Endothelial cell of umbilical vein (primary cell): ENCODE measurements at regions not wholly inside any gene's neighbourhood (a gene's known extent, or its start where the extent isn't known, plus 50 kb on each side); places are given as distances from the start of the nearest gene placed in this dataset.

Experiments
- BruUV-seq: library from RNA; stranded (reverse); fragments of 400-500 nt; replicated peaks from 2 replicates; lab custom pipeline; 2021; lab: Mats Ljungman, UMichigan
- CTCF ChIA-PET: fragments of 300-600, 350-600 bp; sonication (Branson Sonifier 250); formaldehyde crosslinking; loops from one replicate; lab custom pipeline; 2021; ENCODE audit warnings: antibody characterized with exemption, inconsistent platforms; lab: Charles Lee
- POLR2A ChIA-PET: fragments of 300-600, 350-600 bp; sonication (Branson Sonifier 250); formaldehyde crosslinking; loops from one replicate; lab custom pipeline; 2021; ENCODE audit warnings: antibody characterized with exemption, inconsistent platforms; lab: Charles Lee
- DNase-seq: peaks from one replicate; pipeline ENCODE4 v3.0.0-alpha.2; 2011; ENCODE audit warnings: low read depth, low spot score
- FAIRE-seq: peaks from 2 replicates; lab custom pipeline; 2011; peaks lifted over from hg19 to GRCh38; lab: Jason Lieb, UNC
- H2AFZ ChIP-seq: 2 replicates; pipeline ENCODE4 v1.6.0; 2012; ENCODE audit warnings: low read depth, low read length, control low read depth, inconsistent platforms
- H3K27ac ChIP-seq: 2 replicates; pipeline ENCODE4 v1.5.1; 2011; ENCODE audit warnings: low read depth, mild to moderate bottlenecking, control low read depth, low read length, moderate library complexity; ENCODE audit not compliant: insufficient read depth
- H3K27me3 ChIP-seq, 2 experiments: 2 replicates each; pipeline versions ENCODE4 v1.6.0 to v1.6.1; 2011; ENCODE audit warnings: low read length in 2 of 2, mixed read lengths in 1 of 2; ENCODE audit not compliant: control insufficient read depth in 2 of 2, insufficient read depth in 2 of 2
- H3K36me3 ChIP-seq, 2 experiments: 2 replicates in 1 of 2; 3 replicates in 1 of 2; pipeline ENCODE4 v1.5.1; 2011; ENCODE audit warnings: low read length in 2 of 2, mild to moderate bottlenecking in 1 of 2, moderate library complexity in 1 of 2; ENCODE audit not compliant: control insufficient read depth in 2 of 2, insufficient read depth in 2 of 2; ENCODE audit errors: extremely low read depth in 1 of 2
- H3K4me1 ChIP-seq: 3 replicates; pipeline ENCODE4 v1.5.1; 2011; ENCODE audit warnings: mild to moderate bottlenecking, low read length; ENCODE audit not compliant: control insufficient read depth, insufficient read depth; ENCODE audit errors: extremely low read depth
- H3K4me2 ChIP-seq: 2 replicates; pipeline ENCODE4 v1.6.1; 2011; ENCODE audit warnings: low read length, control low read depth, mixed read lengths; ENCODE audit not compliant: insufficient read depth
- H3K4me3 ChIP-seq, 3 experiments: fragments of 200-600 bp in 1 of 3; sonication (generic), shearing (Covaris generic) in 1 of 3; replicated peaks in 1 of 3; 2 replicates each; pipeline ENCODE4 v1.5.1; 2011 to 2016; ENCODE audit warnings: control low read depth in 3 of 3, low read length in 3 of 3, mild to moderate bottlenecking in 2 of 3, inconsistent platforms in 1 of 3, low read depth in 1 of 3, moderate library complexity in 1 of 3; ENCODE audit not compliant: insufficient read depth in 1 of 3
- H3K79me2 ChIP-seq: 2 replicates; pipeline ENCODE4 v1.6.0; 2012; ENCODE audit warnings: low read length, inconsistent platforms; ENCODE audit not compliant: control insufficient read depth, insufficient read depth
- H3K9ac ChIP-seq: replicated peaks from 2 replicates; pipeline ENCODE3; 2011; ENCODE audit warnings: low read length, control low read depth; ENCODE audit not compliant: insufficient read depth; ENCODE audit errors: extremely low read depth
- H3K9me1 ChIP-seq: replicated peaks from 3 replicates; pipeline ENCODE4 v1.6.0; 2011; ENCODE audit warnings: mild to moderate bottlenecking, low read length; ENCODE audit not compliant: control insufficient read depth, insufficient read depth; ENCODE audit errors: extremely low read depth
- H3K9me3 ChIP-seq: replicated peaks from 2 replicates; pipeline ENCODE4 v1.5.1; 2012; ENCODE audit warnings: low read length, inconsistent platforms; ENCODE audit not compliant: control insufficient read depth, insufficient read depth
- H4K20me1 ChIP-seq: replicated peaks from 2 replicates; pipeline ENCODE3; 2011; ENCODE audit warnings: mild to moderate bottlenecking, low read length; ENCODE audit not compliant: control insufficient read depth, insufficient read depth; ENCODE audit errors: extremely low read depth
- EZH2 ChIP-seq: IDR thresholded peaks from 2 replicates; pipeline ENCODE4 v1.6.1; 2012; ENCODE audit warnings: borderline replicate concordance, low read depth, mild to moderate bottlenecking, moderate library complexity, low read length, inconsistent platforms; ENCODE audit not compliant: severe bottlenecking
- FOS ChIP-seq: IDR thresholded peaks from 2 replicates; pipeline ENCODE4 v1.6.1; 2011; ENCODE audit warnings: mild to moderate bottlenecking, low read length, moderate library complexity, borderline replicate concordance; ENCODE audit not compliant: insufficient read depth
- GATA2 ChIP-seq: IDR thresholded peaks from 2 replicates; pipeline ENCODE4 v1.7.0; 2011; ENCODE audit warnings: low read depth, mild to moderate bottlenecking, moderate library complexity, mixed read lengths, low read length; ENCODE audit not compliant: insufficient read length, insufficient read depth
- JUN ChIP-seq: IDR thresholded peaks from 2 replicates; pipeline ENCODE4 v1.6.1; 2011; ENCODE audit warnings: borderline replicate concordance, low read depth; ENCODE audit not compliant: insufficient read length, insufficient read depth
- MYC ChIP-seq: IDR thresholded peaks from one replicate; pipeline ENCODE4 v1.6.1; 2011; ENCODE audit warnings: mild to moderate bottlenecking, low read depth, low read length
- POLR2A ChIP-seq: IDR thresholded peaks from 2 replicates; pipeline ENCODE4 v1.6.1; 2012; ENCODE audit warnings: low read depth, mild to moderate bottlenecking, control low read depth, low read length
- POLR2AphosphoS5 ChIP-seq: IDR thresholded peaks from 2 replicates; pipeline ENCODE4 v1.6.1; 2012; ENCODE audit warnings: low read depth, mild to moderate bottlenecking, control low read depth, low read length, moderate library complexity; ENCODE audit not compliant: insufficient read depth
- dilution Hi-C: fragments of 300-500 bp; cut with MboI; formaldehyde crosslinking; loops from one replicate; pipeline ENCODE4 v1.15.0; 2019; ENCODE audit warnings: low sequenced_read_pairs; ENCODE audit not compliant: extremely low pct_ligation_motif_present
- intact Hi-C: fragments of 100-400 bp; cut with micrococcal nuclease; formaldehyde crosslinking; loops from one replicate; pipeline ENCODE4 v1.10.0; 2022
- TF ChIP-seq, protein P1 (sequence below): IDR thresholded peaks from 2 replicates; pipeline ENCODE4 v1.6.1; 2011; ENCODE audit not compliant: insufficient read depth, insufficient read length
- TF ChIP-seq, protein P2 (sequence below), 2 donors: IDR thresholded peaks; 1 replicate in 1 of 2; 2 replicates in 1 of 2; pipeline ENCODE4 v1.5.1; 2011; ENCODE audit warnings: low read length in 2 of 2, mild to moderate bottlenecking in 2 of 2, moderate library complexity in 2 of 2, control low read depth in 1 of 2, inconsistent platforms in 1 of 2, low read depth in 1 of 2; ENCODE audit not compliant: insufficient read depth in 1 of 2; ENCODE audit errors: extremely low read depth in 1 of 2

DNA sequence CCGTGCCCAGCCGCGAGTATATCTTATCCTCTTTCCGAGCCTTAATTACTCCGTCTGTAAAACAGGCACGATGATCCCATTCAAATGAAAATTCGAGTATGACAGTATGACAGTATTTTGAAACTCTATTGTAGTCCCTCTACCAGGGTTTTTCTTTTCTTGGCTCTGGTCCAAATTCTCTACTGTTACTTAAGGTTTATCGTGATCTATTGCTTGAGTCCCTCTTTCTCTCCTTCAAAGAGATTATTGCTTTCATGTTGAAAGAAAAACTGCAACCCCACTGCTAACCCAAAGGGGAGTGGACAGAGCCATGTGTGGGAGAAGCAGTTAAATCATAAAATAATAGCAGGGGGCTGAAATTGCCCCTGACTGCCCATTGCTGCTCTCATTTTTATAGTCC, 1156.6 kb upstream of the AUTS2 start:
- intact Hi-C loops: no loop called here
- H4K20me1 ChIP-seq: no peaks in the 10 kb centered on the region
- no peak overlapping the region for H3K4me3 ChIP-seq
- no peak overlapping the region for H3K4me2 ChIP-seq
- TF ChIP-seq, protein P1, sequence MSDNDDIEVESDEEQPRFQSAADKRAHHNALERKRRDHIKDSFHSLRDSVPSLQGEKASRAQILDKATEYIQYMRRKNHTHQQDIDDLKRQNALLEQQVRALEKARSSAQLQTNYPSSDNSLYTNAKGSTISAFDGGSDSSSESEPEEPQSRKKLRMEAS: no peak
- TF ChIP-seq MYC (no peak), GATA2 (no peak), EZH2 (no peak), POLR2AphosphoS5 (no peak), POLR2A (no peak), JUN (no peak), FOS (no peak)
- TF ChIP-seq, protein P2, sequence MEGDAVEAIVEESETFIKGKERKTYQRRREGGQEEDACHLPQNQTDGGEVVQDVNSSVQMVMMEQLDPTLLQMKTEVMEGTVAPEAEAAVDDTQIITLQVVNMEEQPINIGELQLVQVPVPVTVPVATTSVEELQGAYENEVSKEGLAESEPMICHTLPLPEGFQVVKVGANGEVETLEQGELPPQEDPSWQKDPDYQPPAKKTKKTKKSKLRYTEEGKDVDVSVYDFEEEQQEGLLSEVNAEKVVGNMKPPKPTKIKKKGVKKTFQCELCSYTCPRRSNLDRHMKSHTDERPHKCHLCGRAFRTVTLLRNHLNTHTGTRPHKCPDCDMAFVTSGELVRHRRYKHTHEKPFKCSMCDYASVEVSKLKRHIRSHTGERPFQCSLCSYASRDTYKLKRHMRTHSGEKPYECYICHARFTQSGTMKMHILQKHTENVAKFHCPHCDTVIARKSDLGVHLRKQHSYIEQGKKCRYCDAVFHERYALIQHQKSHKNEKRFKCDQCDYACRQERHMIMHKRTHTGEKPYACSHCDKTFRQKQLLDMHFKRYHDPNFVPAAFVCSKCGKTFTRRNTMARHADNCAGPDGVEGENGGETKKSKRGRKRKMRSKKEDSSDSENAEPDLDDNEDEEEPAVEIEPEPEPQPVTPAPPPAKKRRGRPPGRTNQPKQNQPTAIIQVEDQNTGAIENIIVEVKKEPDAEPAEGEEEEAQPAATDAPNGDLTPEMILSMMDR (IDR thresholded peaks at IDR 0.05; ENCODE audit: extremely low read depth in 1 of 2, insufficient read depth in 1 of 2, low read depth in 1 of 2, low read length in 2 of 2): no peak
- no peak for DNase-seq
- POLR2A ChIA-PET: no interaction called here
- dilution Hi-C loops: no loop called here
- H3K9me3 ChIP-seq: no peaks in the 10 kb centered on the region
- no peaks in the 10 kb centered on the region for H3K27me3 ChIP-seq
- H3K9me1 ChIP-seq: no peaks in the 10 kb centered on the region
- no peaks in the 10 kb centered on the region for H3K4me1 ChIP-seq
- CTCF ChIA-PET: no interaction called here
- no peak overlapping the region for H3K27ac ChIP-seq
- no TSS peak for BruUV-seq
- H2AFZ ChIP-seq: no peak overlapping the region
- no peak overlapping the region for H3K9ac ChIP-seq
- H3K79me2 ChIP-seq: no peaks in the 10 kb centered on the region
- no peaks in the 10 kb centered on the region for H3K36me3 ChIP-seq
- no peak for FAIRE-seq
